Liver (tissue), 7 donors: ENCODE measurements at regions not wholly inside any gene's neighbourhood (a gene's known extent, or its start where the extent isn't known, plus 50 kb on each side); places are given as distances from the start of the nearest gene placed in this dataset.
"Not testable (repeated sequence)": the region's sequence is repeated elsewhere in the genome, so short reads cannot be mapped to it uniquely, and the experiment has no call there.

Experiments used
- DNase-seq: peaks from one replicate; pipeline ENCODE4 v3.0.0-alpha.2; 2017; ENCODE audit warnings: low spot score
- H3K27ac ChIP-seq, 2 donors: one replicate each; pipeline ENCODE4 v1.7.0; 2013; ENCODE audit warnings: inconsistent platforms in 2 of 2, low read length in 2 of 2, control low read depth in 1 of 2, low read depth in 1 of 2, mild to moderate bottlenecking in 1 of 2
- H3K27me3 ChIP-seq, 4 donors: one replicate each; pipeline versions ENCODE4 v1.6.1 to v1.7.0; 2013; ENCODE audit warnings: low read length in 3 of 4, inconsistent platforms in 1 of 4, mild to moderate bottlenecking in 1 of 4, moderate library complexity in 1 of 4; ENCODE audit not compliant: control insufficient read depth in 4 of 4, insufficient read depth in 4 of 4
- H3K36me3 ChIP-seq, 4 donors: one replicate each; pipeline versions ENCODE4 v1.6.1 to v1.7.0; 2013; ENCODE audit warnings: low read length in 3 of 4, mild to moderate bottlenecking in 3 of 4, low read depth in 1 of 4, moderate library complexity in 1 of 4; ENCODE audit not compliant: control insufficient read depth in 4 of 4, insufficient read depth in 3 of 4
- H3K4me1 ChIP-seq, 4 donors: one replicate each; pipeline versions ENCODE4 v1.6.1 to v1.7.0; 2013; ENCODE audit warnings: low read length in 3 of 4, mild to moderate bottlenecking in 3 of 4, moderate library complexity in 1 of 4; ENCODE audit not compliant: control insufficient read depth in 4 of 4, insufficient read depth in 4 of 4
- H3K4me3 ChIP-seq, 3 donors: one replicate each; pipeline versions ENCODE4 v1.6.1 to v1.7.0; 2013; ENCODE audit warnings: low read length in 3 of 3, control low read depth in 1 of 3, low read depth in 1 of 3, mild to moderate bottlenecking in 1 of 3
- H3K9ac ChIP-seq, 2 donors: one replicate each; pipeline ENCODE4 v1.7.0; 2013; ENCODE audit warnings: low read length in 2 of 2, mild to moderate bottlenecking in 2 of 2, moderate library complexity in 2 of 2, control low read depth in 1 of 2, low read depth in 1 of 2
- H3K9me3 ChIP-seq, 4 donors: one replicate each; pipeline versions ENCODE4 v1.6.1 to v1.7.0; 2013; ENCODE audit warnings: low read length in 3 of 4; ENCODE audit not compliant: control insufficient read depth in 4 of 4
- ATF3 ChIP-seq: IDR thresholded peaks from 2 replicates; pipeline ENCODE4 v1.6.1; 2016; ENCODE audit warnings: antibody characterized with exemption
- CTCF ChIP-seq: fragments of 150-350 bp; IDR thresholded peaks from 2 replicates; pipeline ENCODE4 v1.5.1; 2017; ENCODE audit warnings: improper control_type of control experiment, low read depth, low read length; ENCODE audit not compliant: missing input control
- EGR1 ChIP-seq, 2 donors: IDR thresholded peaks; 2 replicates each; pipeline ENCODE4 v1.6.1; 2016 to 2018; ENCODE audit warnings: antibody characterized with exemption in 2 of 2, low read depth in 2 of 2
- FOXA1 ChIP-seq: IDR thresholded peaks from 2 replicates; pipeline ENCODE4 v1.6.1; 2016; ENCODE audit warnings: antibody characterized with exemption
- FOXA2 ChIP-seq: IDR thresholded peaks from 2 replicates; pipeline ENCODE4 v1.6.1; 2016; ENCODE audit warnings: antibody characterized with exemption
- GABPA ChIP-seq, 2 donors: IDR thresholded peaks in 1 of 2; conservative IDR thresholded peaks in 1 of 2; 2 replicates each; pipeline ENCODE4 v1.6.1; 2016; ENCODE audit warnings: antibody characterized with exemption in 2 of 2, mild to moderate bottlenecking in 1 of 2, moderate library complexity in 1 of 2
- HNF4A ChIP-seq, 2 donors: conservative IDR thresholded peaks; 2 replicates each; pipeline ENCODE4 v1.6.1; 2016; ENCODE audit warnings: antibody characterized with exemption in 2 of 2, mild to moderate bottlenecking in 2 of 2
- HNF4G ChIP-seq: IDR thresholded peaks from 2 replicates; pipeline ENCODE4 v1.6.1; 2016; ENCODE audit warnings: antibody characterized with exemption
- JUND ChIP-seq, 2 donors: IDR thresholded peaks; 2 replicates each; pipeline ENCODE4 v1.6.1; 2016; ENCODE audit warnings: antibody characterized with exemption in 2 of 2
- MAX ChIP-seq: IDR thresholded peaks from 2 replicates; pipeline ENCODE4 v1.6.1; 2016; ENCODE audit warnings: antibody characterized with exemption
- NR2F2 ChIP-seq: IDR thresholded peaks from 2 replicates; pipeline ENCODE4 v1.6.1; 2016; ENCODE audit warnings: antibody characterized with exemption
- RAD21 ChIP-seq, 2 donors: IDR thresholded peaks; 2 replicates each; pipeline ENCODE4 v1.6.1; 2016; ENCODE audit warnings: antibody characterized with exemption in 2 of 2, mild to moderate bottlenecking in 2 of 2
- REST ChIP-seq: IDR thresholded peaks from 2 replicates; pipeline ENCODE4 v1.6.1; 2016; ENCODE audit warnings: antibody characterized with exemption, mild to moderate bottlenecking
- RXRA ChIP-seq, 2 donors: IDR thresholded peaks; 2 replicates each; pipeline ENCODE4 v1.6.1; 2017 to 2018; ENCODE audit warnings: antibody characterized with exemption in 2 of 2, mild to moderate bottlenecking in 1 of 2
- SP1 ChIP-seq: IDR thresholded peaks from 2 replicates; pipeline ENCODE4 v1.6.1; 2018; ENCODE audit warnings: antibody characterized with exemption, mild to moderate bottlenecking
- TAF1 ChIP-seq: conservative IDR thresholded peaks from 2 replicates; pipeline ENCODE4 v1.6.1; 2016; ENCODE audit warnings: antibody characterized with exemption, mild to moderate bottlenecking
- YY1 ChIP-seq: IDR thresholded peaks from 2 replicates; pipeline ENCODE4 v1.6.1; 2016; ENCODE audit warnings: antibody characterized with exemption, mild to moderate bottlenecking
- ZBTB33 ChIP-seq: IDR thresholded peaks from 2 replicates; pipeline ENCODE4 v1.6.1; 2016; ENCODE audit warnings: antibody characterized with exemption
- donor health status: healthy.
- donor health status: healthy.
- donor health status: healthy.
- donor health status: healthy.

GRCh38 chr5:96312383-96312782, 120.7 kb downstream of the PCSK1 start:
- H3K27ac ChIP-seq, result no peak overlapping the region
- peaks cover 0 to 5% (median 2%) of the 10 kb centered on the region in 4 donors for H3K4me1 ChIP-seq
- no peak for DNase-seq
- no peak overlapping the region for H3K9ac ChIP-seq
- TF ChIP-seq RAD21 (IDR thresholded peaks at IDR 0.05), result no peak
- no peak for TF ChIP-seq REST
- no peak for TF ChIP-seq HNF4G
- TF ChIP-seq FOXA1, result no peak
- no peak for TF ChIP-seq CTCF
- no peak for TF ChIP-seq SP1
- TF ChIP-seq NR2F2, result no peak
- TF ChIP-seq EGR1 (IDR thresholded peaks at IDR 0.05; ENCODE audit: low read depth in 2 of 2), result no peak
- no peak for TF ChIP-seq HNF4A (conservative IDR thresholded peaks at IDR 0.05)
- no peak for TF ChIP-seq MAX
- no peak for TF ChIP-seq TAF1
- TF ChIP-seq FOXA2, result no peak
- TF ChIP-seq ZBTB33, result no peak
- no peak for TF ChIP-seq RXRA (IDR thresholded peaks at IDR 0.05)
- no peak for TF ChIP-seq JUND (IDR thresholded peaks at IDR 0.05)
- TF ChIP-seq GABPA (IDR thresholded peaks at IDR 0.05 in 1 of 2, conservative IDR thresholded peaks at IDR 0.05 in 1 of 2), result no peak
- no peak for TF ChIP-seq ATF3
- no peak for TF ChIP-seq YY1
- no peaks in the 10 kb centered on the region for H3K27me3 ChIP-seq
- H3K36me3 ChIP-seq, result no peaks in the 10 kb centered on the region
- no peaks in the 10 kb centered on the region for H3K9me3 ChIP-seq
- no peak overlapping the region for H3K4me3 ChIP-seq

- not testable (repeated sequence) for H3K27me3 ChIP-seq, H3K9me3 ChIP-seq, DNase-seq, H3K9ac ChIP-seq, H3K4me3 ChIP-seq, H3K27ac ChIP-seq, H3K4me1 ChIP-seq, H3K36me3 ChIP-seq
Measured at GRCh38 chr5:96307047-96307446, 126.0 kb downstream of the PCSK1 start.
